GM12891 (cell line): ENCODE measurements at regions not wholly inside any gene's neighbourhood (a gene's known extent, or its start where the extent isn't known, plus 50 kb on each side); places are given as distances from the start of the nearest gene placed in this dataset.

ENCODE experiments used
- PAX5 ChIP-seq: IDR thresholded peaks from 2 replicates; pipeline ENCODE4 v1.6.1; 2011; ENCODE audit warnings: low read length, moderate library complexity, mild to moderate bottlenecking; ENCODE audit not compliant: insufficient read depth, severe bottlenecking
- POLR2A ChIP-seq: IDR thresholded peaks from 2 replicates; pipeline ENCODE4 v1.6.1; 2011; ENCODE audit warnings: low read depth, low read length, control low read depth
- POLR2AphosphoS5 ChIP-seq: IDR thresholded peaks from 2 replicates; pipeline ENCODE4 v1.6.1; 2011; ENCODE audit warnings: low read depth, low read length, control low read depth
- POU2F2 ChIP-seq: IDR thresholded peaks from 2 replicates; pipeline ENCODE4 v1.6.1; 2011; ENCODE audit warnings: low read depth, mild to moderate bottlenecking, control low read depth, low read length, moderate library complexity
- SPI1 ChIP-seq: IDR thresholded peaks from 2 replicates; pipeline ENCODE4 v1.6.1; 2011; ENCODE audit warnings: low read depth, low read length, control low read depth
- TAF1 ChIP-seq: IDR thresholded peaks from 2 replicates; pipeline ENCODE4 v1.6.1; 2011; ENCODE audit warnings: low read depth, low read length, control low read depth

DNA sequence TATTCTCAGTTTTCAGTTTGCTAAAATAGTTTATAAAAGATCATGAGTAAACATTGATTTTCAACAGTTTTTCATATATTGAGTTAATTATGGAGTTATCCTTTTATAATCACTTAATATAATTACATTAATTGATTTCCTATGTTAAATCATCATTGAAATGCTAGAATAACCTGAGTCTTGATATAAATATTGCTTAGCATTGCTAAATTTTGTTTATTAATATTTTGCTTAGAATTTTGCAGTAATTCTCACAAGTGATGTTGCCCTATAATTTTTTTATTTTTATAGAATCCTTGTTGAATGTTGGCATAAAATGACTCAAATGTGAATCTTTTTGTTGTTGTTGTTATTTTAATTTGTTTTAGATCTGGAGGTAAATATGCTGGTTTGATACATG lies 654.2 kb downstream of the OTOL1 start:
- TF ChIP-seq POLR2A, result no peak
- no peak for TF ChIP-seq POLR2AphosphoS5
- TF ChIP-seq SPI1, result no peak
- TF ChIP-seq TAF1, result no peak
- TF ChIP-seq PAX5, result no peak
- TF ChIP-seq POU2F2, result no peak
